Immature natural killer cell (primary cell): ENCODE measurements at regions not wholly inside any gene's neighbourhood (a gene's known extent, or its start where the extent isn't known, plus 50 kb on each side); places are given as distances from the start of the nearest gene placed in this dataset.

Source experiments
- DNase-seq, 3 donors: peaks; one replicate each; pipeline ENCODE4 v3.0.0; 2022; ENCODE audit warnings: mixed read lengths in 1 of 3
- H3K27ac Mint-ChIP-seq, 6 donors: one replicate each; pipeline ENCODE4 v1.8.0; 2020; ENCODE audit warnings: mixed read lengths in 6 of 6, mild to moderate bottlenecking in 5 of 6, inconsistent platforms in 4 of 6, moderate library complexity in 3 of 6
- H3K27me3 Mint-ChIP-seq, 3 donors: one replicate each; pipeline ENCODE4 v1.8.0; 2020 to 2021; ENCODE audit warnings: low read depth in 3 of 3, mild to moderate bottlenecking in 3 of 3, mixed read lengths in 3 of 3, moderate library complexity in 3 of 3, inconsistent platforms in 1 of 3
- H3K36me3 Mint-ChIP-seq, 3 donors: one replicate each; pipeline ENCODE4 v1.8.0; 2020; ENCODE audit warnings: mixed read lengths in 3 of 3, inconsistent platforms in 2 of 3, mild to moderate bottlenecking in 2 of 3
- H3K4me1 Mint-ChIP-seq, 2 donors: one replicate each; pipeline ENCODE4 v1.8.0; 2020; ENCODE audit warnings: inconsistent platforms in 2 of 2, mild to moderate bottlenecking in 2 of 2, mixed read lengths in 2 of 2, moderate library complexity in 1 of 2
- H3K4me3 Mint-ChIP-seq, 5 donors: one replicate each; pipeline ENCODE4 v1.8.0; 2020; ENCODE audit warnings: mild to moderate bottlenecking in 5 of 5, mixed read lengths in 5 of 5, inconsistent platforms in 3 of 5, moderate library complexity in 3 of 5
- H3K9me3 Mint-ChIP-seq, 6 donors: one replicate each; pipeline ENCODE4 v1.8.0; 2020; ENCODE audit warnings: mild to moderate bottlenecking in 6 of 6, mixed read lengths in 6 of 6, inconsistent platforms in 4 of 6, moderate library complexity in 3 of 6

DNA sequence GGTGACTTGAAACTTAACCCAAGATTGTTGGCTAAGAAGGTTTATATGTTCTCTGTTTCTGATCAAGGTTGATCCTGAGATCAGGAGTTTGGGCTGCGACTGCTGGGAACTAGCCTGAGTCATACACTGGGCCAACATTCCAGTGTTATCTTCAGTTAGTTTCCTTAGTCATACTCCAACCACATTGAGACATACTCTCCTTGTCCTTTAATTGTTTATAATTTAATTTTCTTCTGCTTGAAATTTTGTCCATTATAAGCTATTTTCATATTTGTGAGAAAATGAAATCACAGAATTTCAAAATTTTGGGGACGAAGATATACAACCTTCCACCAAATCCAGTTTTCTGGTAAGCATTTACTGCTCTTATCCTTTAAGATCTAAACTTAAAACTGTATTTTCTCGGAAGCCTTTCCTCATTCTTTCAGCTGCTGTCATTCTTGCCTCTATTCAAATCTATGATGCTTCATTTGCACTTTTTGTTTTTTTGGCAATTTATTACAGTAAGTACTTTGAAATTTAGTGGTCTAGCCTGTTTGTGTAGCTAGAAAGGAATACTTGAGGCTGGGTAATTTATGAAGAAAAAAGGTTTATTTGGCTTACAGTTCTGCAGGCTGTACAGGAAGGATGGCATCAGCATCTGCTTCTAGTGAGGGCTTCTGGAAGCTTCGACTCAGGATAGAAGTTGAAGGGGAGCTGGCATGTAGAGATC is 63.4 kb upstream of the POT1 start:
- H3K27me3 Mint-ChIP-seq, result no peaks in the 10 kb centered on the region

DNA sequence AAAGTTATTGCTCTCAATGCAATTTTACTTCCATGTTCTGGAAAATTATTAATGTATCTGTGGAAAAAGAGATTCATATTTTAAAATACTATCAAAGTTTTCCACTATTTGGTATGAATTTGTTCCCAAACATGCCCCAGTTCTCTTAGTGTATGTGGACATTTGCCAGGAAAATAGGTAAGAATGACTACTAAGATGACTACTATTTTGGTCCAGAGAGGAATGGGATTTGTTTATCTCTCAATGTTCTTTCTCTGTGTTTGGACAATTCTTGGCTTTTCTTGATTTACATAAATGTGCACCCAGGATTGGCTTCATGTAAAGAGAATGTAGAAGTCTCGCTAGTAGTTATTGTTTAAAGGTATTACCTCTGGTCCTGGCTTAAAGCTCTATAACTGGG is 60.3 kb upstream of the POT1 start:
- DNase-seq, result no peak
- Mint-ChIP-seq H3K27ac (no peak overlapping the region), H3K27me3 (no peaks in the 10 kb centered on the region), H3K4me1 (no peaks in the 10 kb centered on the region), H3K9me3 (peaks cover 5 to 36% (median 9%) of the 10 kb centered on the region in 6 donors), H3K36me3 (peaks cover 0 to 4% (median 0%) of the 10 kb centered on the region in 3 donors), H3K4me3 (no peak overlapping the region)

More for the DNA sequence above, 63.4 kb upstream of the POT1 start:
- H3K36me3 Mint-ChIP-seq, result peaks cover 0 to 4% (median 0%) of the 10 kb centered on the region in 3 donors
- H3K9me3 Mint-ChIP-seq, result peaks cover 6 to 28% (median 13%) of the 10 kb centered on the region in 6 donors
- DNase-seq, result no peak
- H3K4me1 Mint-ChIP-seq, result no peaks in the 10 kb centered on the region
- no peak overlapping the region for H3K4me3 Mint-ChIP-seq
- H3K27ac Mint-ChIP-seq, result no peak overlapping the region
